Embryonic facial prominence (tissue), 1 donor: ENCODE measurements at regions not wholly inside any gene's neighbourhood (a gene's known extent, or its start where the extent isn't known, plus 50 kb on each side); places are given as distances from the start of the nearest gene placed in this dataset.

Experiments
- DNase-seq: peaks from one replicate; pipeline ENCODE4 v3.0.0-alpha.2; 2016; ENCODE audit errors: extremely low spot score

DNA sequence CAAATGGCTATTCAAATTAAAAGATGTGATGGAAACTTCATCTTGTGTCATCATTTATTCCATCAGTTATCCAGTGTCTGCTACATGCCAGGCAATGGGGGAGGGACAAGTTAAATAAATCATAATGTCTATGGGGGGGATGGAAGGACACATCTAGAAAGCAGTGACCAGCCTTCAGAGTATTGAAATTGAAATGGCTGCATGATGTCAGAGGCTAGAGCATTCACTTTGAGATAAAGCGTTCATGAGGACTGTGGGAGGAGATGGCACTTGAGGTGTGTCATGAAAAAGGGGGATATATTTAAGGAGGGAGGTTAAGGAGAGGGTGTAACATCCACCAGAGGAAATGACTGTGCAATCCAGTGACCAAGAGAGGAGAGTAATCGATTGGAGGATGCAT, 50.6 kb downstream of the SLIT2 start:
- DNase-seq, result no peak

DNA sequence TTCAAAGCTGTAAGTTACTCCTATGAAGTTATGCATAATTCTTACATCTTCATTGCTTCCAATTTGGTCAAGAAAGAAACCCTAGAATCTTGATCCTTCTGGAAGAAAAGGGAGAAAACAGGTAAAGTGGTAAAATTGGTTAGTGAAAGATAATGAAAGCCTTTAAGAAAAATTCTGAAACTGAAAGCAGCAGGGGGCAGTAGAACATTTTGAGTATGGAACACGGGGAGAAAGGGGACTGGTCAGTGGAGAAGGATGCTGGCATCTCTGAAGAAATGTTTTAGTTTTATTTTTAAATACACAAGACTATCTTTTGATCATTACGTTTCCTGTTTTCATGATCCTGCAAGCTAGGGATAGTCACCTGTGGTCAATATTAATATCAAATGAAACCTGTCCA, 54.3 kb downstream of the SLIT2 start:
- no peak for DNase-seq

DNA sequence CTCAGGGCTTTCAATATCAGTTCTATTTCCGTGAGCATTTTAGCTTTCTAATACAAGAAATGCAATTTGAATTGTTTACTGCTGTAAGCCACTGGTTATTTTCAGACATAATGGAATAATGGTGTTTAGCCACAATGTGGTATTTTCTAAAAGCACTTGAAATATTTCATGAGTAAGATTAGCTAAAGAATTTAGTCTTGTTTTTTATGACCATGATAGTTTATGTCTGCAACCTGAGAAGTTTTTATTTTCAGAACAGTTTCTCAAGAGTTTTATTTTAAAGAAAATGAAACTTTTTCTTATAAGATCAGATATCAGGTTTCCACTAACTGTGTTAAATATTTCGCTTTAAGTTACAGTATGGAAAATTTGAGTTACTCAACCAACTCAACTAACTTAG, 60.2 kb downstream of the SLIT2 start:
- DNase-seq, result no peak

DNA sequence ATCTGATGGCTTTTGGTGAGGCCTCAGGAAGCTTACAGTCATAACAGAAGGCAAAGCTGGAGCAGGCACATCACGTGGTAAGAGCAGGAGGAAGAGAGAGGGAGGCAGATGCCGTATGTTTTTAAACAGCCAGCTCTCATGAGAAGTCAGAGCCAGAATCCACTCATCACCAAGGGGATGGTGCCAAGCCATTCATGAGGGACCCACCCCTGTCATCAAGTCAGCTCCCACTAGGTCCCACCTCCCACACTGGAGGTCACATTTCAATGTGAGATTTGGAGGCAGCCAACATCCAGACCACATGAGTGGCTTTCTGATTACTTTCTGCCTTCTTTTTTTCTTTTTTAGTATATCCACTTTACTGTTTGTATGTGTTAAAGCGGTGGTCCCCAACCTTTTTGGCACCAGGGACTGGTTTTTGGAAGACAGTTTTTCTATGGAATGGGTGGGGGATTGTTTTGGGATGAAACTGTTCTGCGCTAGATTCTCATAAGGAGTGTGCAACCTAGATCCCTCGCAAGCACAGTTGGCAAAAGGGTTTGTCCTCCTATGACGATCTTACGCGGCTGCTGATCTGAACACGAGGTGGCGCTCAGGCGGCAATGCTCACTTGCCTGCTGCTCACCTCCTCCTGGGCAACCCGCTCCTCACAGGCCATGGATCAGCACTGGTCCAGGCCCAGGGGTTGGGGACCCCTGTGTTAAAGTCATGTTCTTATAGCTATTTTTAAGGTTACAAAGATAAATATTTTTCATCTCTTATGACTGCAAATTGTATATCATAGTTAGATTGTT, 61.7 kb downstream of the SLIT2 start:
- no peak for DNase-seq

DNA sequence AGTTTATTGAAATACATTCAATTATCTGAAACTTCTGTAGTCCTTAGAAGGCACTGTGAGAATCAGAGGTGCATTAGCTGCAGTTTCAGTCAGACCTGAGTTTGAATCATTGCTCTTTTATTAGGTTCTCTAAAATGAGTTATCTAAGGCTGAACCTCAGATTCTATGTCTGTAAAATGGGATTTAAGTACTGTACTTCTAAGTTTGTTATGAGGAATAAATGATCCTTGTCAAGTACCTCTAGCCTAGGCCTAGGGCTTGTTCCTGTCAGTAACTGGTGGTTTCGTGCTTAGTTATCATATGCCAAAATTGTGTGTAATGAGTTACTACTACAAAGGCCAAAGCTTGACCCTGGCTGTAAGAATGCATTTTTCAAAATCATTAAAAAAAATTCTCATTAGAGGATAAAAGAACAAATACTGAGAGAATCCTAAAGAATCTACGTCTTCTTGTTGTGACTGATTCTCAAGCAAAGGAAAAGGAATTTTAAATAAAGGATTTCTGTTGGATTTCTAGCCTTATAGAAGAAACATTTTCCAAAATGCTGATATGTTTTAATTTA, 65.8 kb downstream of the SLIT2 start:
- DNase-seq, result no peak

DNA sequence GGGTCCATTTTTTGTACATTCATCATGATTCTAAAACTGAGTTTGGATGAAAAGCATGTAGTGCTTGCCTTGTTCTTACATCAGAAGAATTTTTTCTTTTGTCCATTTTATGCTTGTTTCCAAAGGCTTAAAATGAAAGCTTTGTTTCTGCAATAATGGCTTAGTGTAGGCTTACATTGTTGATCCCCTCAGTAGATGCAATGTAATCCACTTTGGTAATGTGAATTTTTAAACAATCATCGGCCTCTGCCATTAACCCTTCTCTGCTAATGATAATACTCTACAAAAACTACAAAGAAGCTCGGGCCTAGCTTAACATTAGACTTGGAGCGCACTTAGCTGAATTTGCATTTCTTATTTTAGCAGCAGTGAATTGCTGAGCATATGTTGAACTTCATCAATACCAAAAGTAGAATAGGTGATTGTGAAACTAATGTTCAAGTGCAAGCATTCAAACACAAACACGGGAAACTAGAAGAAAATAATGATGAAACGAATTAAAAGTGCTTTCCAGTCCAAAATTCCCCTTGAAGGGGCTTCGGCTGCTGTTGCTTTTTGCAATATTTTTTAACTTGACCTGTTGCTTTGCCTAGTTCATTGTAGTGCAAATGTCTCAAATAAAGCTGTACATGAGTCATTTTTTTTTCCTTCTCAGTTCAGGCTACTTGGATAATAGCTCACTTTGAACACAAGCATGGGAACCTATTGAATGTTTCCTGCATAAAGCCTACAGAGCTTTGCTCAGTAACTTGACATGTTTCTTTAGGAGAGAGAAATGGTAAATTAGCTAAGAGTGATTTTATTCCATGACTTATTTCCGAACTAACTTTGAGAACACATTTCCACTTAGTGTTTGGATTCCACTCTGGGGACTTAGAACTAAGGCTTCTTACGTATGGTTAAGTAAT, 66.5 kb downstream of the SLIT2 start:
- DNase-seq, result no peak

DNA sequence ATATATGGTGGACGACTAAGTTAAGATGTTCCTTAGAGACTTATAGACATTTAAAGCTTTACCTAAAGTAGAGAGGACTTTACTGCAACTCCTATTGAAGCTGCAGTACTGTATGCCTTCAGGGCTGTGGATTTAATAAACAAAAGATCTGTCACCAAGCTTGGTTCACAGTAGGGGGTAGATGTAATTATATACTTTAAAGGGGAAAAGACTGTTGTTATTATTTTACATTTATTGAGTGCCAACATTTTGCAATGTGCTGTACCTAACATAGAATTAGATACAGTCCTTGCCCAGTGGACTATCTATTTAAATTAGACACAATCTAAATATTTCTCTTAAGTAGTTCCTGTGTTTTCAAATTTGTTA, 67.2 kb downstream of the SLIT2 start:
- DNase-seq, result no peak

DNA sequence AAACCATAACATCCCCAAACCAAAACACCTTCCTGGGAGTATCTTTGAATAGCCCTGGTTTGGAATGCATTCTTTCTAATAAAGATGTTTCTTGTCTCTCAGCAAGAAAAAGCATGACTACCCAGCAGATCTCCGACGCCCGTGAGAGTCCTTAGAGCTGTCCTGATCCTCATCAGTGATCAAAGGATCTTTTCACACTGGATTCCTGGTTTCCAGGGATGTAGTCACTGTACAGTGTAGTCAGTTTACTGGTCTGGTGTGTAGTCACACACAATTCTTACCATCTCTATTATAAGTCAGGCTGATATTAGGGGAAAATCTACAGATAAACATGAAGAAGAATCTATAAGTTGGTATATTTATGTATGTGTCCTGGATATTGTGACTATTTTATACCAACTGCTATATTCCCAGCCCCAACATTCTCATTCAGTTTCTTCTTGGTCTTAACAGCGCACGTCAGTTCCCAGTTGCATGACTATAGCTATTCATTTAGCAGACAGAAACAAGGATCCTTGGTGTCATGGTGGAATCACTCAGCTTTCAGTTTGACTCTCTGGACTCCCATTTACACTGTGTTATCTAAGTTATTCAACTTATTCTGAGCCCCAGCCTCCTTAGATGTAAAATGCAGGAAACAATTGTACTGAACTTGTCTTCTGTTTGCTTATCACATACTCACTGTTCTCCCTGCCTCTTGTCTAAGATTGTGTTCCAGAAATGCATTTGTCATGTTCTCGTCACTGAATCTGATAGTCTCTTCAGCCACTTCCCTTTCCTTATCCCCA, 68.3 kb downstream of the SLIT2 start:
- DNase-seq, result no peak

DNA sequence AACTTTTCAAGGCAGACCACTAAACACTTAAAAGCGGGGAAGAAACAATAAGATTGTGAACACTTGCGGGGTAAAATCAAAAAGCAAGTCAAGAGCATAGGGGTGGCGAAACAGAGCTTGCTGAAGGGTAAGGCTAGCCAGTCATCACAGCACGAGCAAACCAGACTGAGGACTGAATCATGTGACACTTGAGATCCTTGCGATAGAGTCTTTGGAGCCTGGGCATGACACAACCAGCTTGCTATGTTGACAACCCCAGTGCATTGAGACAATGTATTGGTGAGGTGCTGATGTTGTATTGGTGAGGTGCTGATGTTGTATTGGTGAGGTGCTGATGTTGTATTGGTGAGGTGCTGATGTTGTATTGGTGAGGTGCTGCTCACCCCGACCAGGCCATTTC, 72.3 kb downstream of the SLIT2 start:
- DNase-seq, result no peak

DNA sequence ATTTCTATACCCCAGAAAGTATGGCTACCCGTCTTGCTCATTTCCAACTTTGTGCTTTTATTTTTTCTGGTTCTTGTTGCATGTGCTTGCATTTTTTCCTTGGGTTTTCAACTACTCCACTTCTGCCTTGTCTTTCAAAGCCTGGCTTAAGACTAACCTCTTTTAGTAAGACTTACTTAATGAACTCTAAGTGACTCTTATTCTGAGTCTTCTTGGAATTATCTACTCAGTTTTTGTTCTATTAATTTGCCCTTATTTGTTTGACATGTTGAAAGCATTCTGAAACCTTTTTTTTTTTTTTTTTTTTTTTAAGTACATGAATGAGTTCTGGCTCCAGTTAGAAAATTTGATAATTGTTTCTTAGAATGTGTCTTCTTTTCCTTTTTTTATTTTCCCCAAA, 74.8 kb downstream of the SLIT2 start:
- DNase-seq, result no peak

DNA sequence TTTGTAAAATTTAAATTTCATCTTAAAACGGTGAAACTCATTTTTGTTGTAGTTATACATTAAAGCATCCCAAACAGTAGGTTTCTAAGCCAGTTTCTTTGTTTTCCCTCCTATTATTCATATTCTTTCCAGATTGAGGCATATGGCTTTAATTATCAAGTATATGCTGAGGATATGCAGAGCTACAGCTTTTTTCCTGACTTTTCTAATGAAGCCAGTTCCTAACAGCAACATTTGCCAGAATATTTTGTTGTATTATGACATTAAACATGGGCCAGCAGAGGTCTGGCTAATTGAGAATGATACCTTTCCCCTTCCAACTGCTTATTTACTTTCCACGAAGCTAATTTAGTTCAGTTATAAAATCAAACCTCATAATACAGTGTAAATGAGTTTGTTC, 75.3 kb downstream of the SLIT2 start:
- no peak for DNase-seq

DNA sequence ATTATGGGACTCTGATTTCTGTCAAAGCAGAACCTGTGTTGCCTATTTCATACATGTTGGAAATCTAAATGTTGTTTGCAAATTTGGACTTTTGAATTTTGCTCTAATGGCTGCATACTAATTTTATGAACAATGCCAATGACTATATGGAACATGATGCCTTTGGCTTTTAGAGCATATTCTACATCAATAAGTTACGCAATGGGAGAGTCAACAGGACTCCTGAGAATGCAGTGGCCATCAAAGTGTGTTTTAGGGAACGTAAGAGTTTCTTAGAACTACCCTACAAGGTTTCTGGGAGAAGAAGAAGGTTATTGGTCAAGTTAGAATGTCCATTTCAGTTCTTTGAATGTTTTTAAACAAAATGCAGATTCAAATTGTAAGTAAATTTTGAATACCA, 76.1 kb downstream of the SLIT2 start:
- no peak for DNase-seq

DNA sequence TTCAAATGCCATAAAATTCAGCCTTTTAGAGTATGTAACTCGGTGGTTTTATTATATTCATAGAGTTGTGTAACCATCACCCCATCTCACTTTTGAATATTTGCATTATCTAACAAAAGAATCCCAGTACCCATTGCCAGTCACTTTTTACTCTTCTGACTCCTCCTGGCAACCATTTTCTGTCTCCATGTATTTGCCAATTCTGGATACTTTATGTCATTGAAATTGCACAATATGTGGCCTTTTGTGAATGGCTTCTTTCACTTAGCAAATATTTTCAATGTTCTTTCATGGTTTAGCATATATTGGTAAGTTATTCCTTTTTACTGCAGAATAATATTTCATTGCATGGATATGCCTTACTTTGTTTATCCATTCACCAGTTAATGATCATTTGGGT, 79.9 kb downstream of the SLIT2 start:
- DNase-seq, result no peak

DNA sequence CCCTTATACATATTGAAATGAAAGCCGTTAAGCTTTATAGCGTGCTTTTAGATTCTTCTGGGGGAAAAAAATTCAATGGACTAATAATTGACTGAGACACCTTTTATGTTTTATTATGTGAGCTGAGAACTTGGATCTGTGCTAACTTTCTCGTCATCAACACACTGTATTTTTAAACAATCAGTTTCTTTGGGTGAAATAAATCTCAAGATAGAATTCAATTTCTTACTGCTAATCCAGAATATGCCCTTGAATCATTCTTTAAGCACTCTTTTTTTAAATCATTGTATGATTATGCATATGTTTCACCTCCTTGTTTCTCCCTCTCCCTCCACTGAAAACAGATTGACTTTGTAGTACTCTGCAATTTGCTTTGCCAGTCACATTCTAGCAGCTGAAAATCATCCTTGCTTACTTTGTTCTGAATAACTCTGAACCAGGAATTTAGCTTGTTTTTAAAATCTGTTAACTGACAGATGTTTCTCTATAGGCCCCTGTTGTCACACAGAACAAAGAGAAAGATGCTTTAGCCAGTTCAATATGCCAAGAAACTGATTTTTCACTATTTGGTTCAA, 81.5 kb downstream of the SLIT2 start:
- no peak for DNase-seq

DNA sequence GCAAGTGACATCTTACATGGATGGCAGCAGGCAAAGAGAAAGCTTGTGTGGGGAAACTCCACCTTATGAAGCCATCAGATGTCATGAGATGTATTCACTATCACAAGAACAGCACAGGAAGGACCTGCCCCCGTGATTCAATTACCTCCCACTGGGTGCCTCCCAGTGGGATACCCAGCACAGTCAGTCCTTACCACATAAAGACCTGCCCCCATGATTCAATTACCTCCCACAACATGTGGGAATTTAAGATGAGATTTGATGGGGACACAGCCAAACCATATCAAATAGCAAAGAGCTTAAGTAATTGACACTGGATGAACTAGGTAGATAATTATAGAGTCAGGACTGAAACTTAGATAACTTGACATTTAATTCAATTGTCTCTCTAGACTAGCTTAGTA, 85.6 kb downstream of the SLIT2 start:
- DNase-seq, result no peak

DNA sequence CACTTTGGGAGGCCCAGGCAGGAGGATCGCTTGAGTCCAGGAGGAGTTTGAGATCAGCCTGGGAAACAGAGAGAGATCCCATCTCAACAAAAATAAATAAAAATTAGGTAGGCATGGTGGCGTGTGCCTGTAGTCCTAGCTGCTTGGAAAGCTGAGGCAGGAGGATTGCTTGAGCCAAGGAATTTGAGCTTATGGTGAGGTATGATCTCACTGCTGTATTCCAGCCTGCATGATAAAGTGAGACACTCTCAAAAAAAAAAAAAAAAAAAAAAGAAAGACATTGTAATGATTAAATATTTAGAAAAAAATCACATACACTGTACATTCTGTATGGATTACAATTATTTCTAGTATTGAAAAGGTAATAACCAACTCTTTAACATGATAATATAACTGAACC, 87.1 kb downstream of the SLIT2 start:
- DNase-seq, result no peak

DNA sequence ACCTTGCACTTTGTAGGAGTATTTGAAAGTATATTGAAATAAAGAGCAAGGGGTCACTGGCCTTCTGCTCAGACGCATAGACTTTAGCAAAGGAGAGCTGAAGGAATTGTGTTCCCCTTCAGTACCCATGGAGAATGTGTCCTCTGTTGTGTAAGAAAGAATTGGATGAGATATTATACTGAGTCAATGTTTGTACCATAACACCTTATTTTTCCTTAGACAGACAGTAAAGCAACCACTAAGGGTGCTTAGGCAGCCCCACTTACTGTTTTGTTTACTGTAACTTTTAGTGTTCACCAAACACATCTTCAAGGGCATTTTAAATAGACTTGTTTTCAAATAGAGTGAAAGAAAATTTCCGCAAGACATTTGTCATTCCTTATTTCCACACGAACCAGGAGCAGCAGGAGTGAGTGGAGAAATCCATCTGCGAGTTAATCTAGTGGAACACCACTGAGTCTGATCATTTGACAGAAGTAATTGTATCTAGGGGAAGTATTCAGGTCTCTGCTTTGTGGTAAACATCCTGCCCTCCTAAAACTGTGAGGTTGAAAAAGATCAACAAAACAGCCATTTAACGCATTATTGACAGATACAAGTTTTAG, 89.5 kb downstream of the SLIT2 start:
- DNase-seq, result no peak

DNA sequence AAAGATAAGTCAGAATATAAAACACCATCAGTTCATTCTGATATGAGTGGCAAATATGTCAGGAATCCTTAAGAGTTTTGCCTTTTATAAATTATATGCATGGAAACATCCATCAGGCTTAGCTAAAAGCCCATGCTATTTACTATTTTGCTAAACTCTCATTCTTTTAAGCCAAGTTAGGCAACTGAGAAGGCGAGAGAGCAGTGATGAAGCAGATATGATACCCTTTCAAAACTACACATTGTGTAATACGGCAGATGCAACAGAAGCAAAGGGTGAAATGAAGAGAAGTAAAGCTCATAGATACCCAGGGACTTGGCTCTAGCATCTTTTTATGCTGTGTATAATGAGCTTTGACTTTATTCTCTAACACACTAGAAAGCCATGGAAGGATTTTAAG, 95.8 kb downstream of the SLIT2 start:
- no peak for DNase-seq

DNA sequence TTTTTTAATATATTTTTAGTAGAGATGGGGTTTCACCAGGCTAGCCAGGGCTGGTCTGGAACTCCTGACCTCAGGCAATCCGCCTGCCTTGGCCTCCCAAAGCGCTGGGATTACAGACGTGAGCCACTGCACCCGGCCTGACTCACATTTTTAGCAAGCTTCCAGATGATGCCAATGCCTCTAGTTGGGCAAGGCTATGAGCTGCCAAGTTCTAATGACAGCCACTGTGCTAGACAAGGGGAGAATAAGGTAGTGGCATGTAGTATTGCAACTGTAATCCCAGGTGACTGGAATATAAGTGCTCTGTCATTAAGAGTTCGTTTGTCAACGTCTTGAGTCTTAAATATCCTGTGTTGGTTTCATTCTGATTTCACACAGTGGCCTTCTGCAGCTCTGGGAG, 96.7 kb downstream of the SLIT2 start:
- DNase-seq, result no peak

DNA sequence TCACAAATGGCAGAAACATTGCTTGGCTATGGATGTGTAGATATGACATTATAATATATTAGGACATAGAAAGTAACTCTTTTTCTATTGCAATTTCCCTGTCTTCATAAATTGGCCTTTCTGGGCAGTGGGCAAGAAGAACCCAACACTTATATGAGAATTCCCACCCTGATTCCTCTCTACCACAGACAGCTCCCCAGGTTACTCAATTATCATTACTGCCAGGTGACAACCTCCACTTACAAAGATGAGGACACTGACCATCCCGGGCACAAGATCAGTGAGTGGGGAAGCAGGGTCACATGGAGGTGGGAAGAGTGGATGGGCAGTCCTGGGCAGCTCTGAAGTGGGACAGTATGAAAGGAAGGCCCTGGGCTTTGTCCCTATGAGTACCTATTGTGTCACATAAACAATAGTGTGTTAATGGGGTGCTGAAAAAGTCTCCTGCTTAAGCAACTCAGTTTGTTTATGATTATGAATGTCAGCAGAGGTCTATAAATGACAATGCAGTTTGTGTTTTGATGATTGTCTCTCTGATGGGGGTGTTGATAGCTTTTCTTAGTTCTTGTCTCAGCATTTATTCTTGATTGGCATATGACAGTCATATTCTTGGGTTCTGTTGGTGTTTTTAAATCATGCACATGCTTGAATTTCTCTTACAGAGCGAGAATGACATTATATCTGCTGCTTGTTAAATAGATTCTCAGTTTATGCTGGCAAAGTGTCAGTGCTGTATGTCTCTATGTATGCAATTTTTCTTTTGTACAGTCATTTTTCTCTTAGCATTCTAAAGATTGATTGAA, 99.9 kb downstream of the SLIT2 start:
- DNase-seq, result no peak

DNA sequence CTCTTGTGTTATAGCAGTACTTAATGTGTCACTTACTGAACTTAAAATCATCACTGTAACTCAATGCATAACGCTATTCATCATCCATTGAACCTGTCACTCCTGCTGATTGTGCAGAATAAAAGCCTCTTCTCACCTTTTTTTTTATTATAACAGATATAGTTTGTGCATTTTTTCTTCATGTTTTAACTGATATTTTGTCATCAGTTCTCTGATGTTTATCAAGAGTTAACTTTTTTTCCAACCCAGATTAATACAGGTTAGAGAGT, 100.4 kb downstream of the SLIT2 start:
- DNase-seq, result no peak
